NCI-H510A (cell line): ENCODE measurements at regions not wholly inside any gene's neighbourhood (a gene's known extent, or its start where the extent isn't known, plus 50 kb on each side); places are given as distances from the start of the nearest gene placed in this dataset.

ENCODE experiments used
- DNase-seq: peaks from one replicate; lab custom pipeline; 2025; lab: John Stamatoyannopoulos, UW

GRCh38 chr2:217336694-217337093, 476.8 kb upstream of the TNP1 start:
- no peak for DNase-seq

- DNase-seq, result no peak
Observed at GRCh38 chr2:217335341-217335966, 475.6 kb upstream of the TNP1 start.

- no peak for DNase-seq
Observed at GRCh38 chr2:217334561-217334960, 474.7 kb upstream of the TNP1 start.

GRCh38 chr2:217332866-217333265, 473.0 kb upstream of the TNP1 start:
- no peak for DNase-seq

GRCh38 chr2:217332417-217332791, 472.5 kb upstream of the TNP1 start:
- DNase-seq, result no peak

- DNase-seq, result no peak
Observed at GRCh38 chr2:217331523-217332416, 471.9 kb upstream of the TNP1 start.

GRCh38 chr2:217330647-217331046, 470.8 kb upstream of the TNP1 start:
- DNase-seq, result no peak

- DNase-seq, result no peak
Observed at GRCh38 chr2:217329023-217329431, 469.2 kb upstream of the TNP1 start.

- no peak for DNase-seq
Observed at GRCh38 chr2:217328622-217328978, 468.7 kb upstream of the TNP1 start.

GRCh38 chr2:217327953-217328621, 468.2 kb upstream of the TNP1 start:
- no peak for DNase-seq

GRCh38 chr2:217326238-217327022, 466.6 kb upstream of the TNP1 start:
- no peak for DNase-seq

- no peak for DNase-seq
Observed at GRCh38 chr2:217325816-217326215, 466.0 kb upstream of the TNP1 start.

- no peak for DNase-seq
Observed at GRCh38 chr2:217325251-217325650, 465.4 kb upstream of the TNP1 start.

GRCh38 chr2:217316743-217317142, 456.9 kb upstream of the TNP1 start:
- DNase-seq, result no peak

- no peak for DNase-seq
Observed at GRCh38 chr2:217314021-217314460, 454.2 kb upstream of the TNP1 start.

- DNase-seq, result no peak
Observed at GRCh38 chr2:217313386-217313785, 453.5 kb upstream of the TNP1 start.

GRCh38 chr2:217309056-217309455, 449.2 kb upstream of the TNP1 start:
- DNase-seq, result no peak

GRCh38 chr2:217307023-217307422, 447.2 kb upstream of the TNP1 start:
- DNase-seq, result peak; percentile 55

GRCh38 chr2:217305882-217306281, 446.0 kb upstream of the TNP1 start:
- no peak for DNase-seq

- DNase-seq, result no peak
Observed at GRCh38 chr2:217304582-217304981, 444.7 kb upstream of the TNP1 start.

- DNase-seq, result no peak
Observed at GRCh38 chr2:217302856-217303255, 443.0 kb upstream of the TNP1 start.
